Adrenal gland (tissue), 5 donors: ENCODE measurements at regions not wholly inside any gene's neighbourhood (a gene's known extent, or its start where the extent isn't known, plus 50 kb on each side); places are given as distances from the start of the nearest gene placed in this dataset.

ENCODE experiments used
- POLR2A ChIP-seq, 2 donors: fragments of 450-650 bp; IDR thresholded peaks; one replicate each; pipeline ENCODE4 v1.6.1; 2017; ENCODE audit warnings: antibody characterized with exemption in 2 of 2, mild to moderate bottlenecking in 2 of 2, moderate library complexity in 1 of 2
- TF ChIP-seq, protein P1 (sequence below), 6 experiments: fragments of 450-650 bp in 4 of 6; fragments of 200-600 bp in 2 of 6; sonication (generic) in 1 of 6; IDR thresholded peaks; 1 replicate in 5 of 6; 2 replicates in 1 of 6; pipeline versions ENCODE4 v1.5.1 to v1.8.0; 2016 to 2021; ENCODE audit warnings: antibody characterized with exemption in 6 of 6, mild to moderate bottlenecking in 2 of 6, moderate library complexity in 1 of 6
- donor health status: DM: no; HTN: no; CAD: no.

DNA sequence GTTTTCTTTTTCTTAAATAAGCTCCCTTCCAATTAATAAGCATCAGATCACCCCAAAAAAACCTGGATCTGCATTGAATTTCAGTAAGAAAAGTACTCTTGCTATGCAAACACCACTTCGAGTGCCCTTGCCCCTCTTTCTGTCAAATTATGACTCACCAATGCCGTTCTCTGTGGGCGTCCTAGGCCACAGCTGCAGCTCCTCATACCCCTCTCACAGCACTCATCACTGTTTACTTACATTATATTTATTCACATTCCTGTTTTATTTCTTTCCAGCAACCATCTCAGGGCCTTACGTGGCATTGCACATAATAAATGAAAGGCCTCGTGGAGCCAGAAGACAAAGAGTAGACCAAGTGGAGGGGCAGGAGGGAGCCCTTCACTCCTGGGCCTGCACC lies 99.1 kb upstream of the CTTNBP2NL start:
- TF ChIP-seq, protein P1, sequence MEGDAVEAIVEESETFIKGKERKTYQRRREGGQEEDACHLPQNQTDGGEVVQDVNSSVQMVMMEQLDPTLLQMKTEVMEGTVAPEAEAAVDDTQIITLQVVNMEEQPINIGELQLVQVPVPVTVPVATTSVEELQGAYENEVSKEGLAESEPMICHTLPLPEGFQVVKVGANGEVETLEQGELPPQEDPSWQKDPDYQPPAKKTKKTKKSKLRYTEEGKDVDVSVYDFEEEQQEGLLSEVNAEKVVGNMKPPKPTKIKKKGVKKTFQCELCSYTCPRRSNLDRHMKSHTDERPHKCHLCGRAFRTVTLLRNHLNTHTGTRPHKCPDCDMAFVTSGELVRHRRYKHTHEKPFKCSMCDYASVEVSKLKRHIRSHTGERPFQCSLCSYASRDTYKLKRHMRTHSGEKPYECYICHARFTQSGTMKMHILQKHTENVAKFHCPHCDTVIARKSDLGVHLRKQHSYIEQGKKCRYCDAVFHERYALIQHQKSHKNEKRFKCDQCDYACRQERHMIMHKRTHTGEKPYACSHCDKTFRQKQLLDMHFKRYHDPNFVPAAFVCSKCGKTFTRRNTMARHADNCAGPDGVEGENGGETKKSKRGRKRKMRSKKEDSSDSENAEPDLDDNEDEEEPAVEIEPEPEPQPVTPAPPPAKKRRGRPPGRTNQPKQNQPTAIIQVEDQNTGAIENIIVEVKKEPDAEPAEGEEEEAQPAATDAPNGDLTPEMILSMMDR (IDR thresholded peaks at IDR 0.05), result no peak
- TF ChIP-seq POLR2A (IDR thresholded peaks at IDR 0.05), result no peak
